HG02870 (cell line): ENCODE measurements at regions not wholly inside any gene's neighbourhood (a gene's known extent, or its start where the extent isn't known, plus 50 kb on each side); places are given as distances from the start of the nearest gene placed in this dataset.

Experiments used
- ATAC-seq: cut with Tn5 transposase; IDR thresholded peaks from one replicate; pipeline ENCODE4 v1.9.1; 2021; ENCODE audit warnings: mild to moderate bottlenecking, moderate library complexity; ENCODE audit not compliant: unreplicated experiment

DNA sequence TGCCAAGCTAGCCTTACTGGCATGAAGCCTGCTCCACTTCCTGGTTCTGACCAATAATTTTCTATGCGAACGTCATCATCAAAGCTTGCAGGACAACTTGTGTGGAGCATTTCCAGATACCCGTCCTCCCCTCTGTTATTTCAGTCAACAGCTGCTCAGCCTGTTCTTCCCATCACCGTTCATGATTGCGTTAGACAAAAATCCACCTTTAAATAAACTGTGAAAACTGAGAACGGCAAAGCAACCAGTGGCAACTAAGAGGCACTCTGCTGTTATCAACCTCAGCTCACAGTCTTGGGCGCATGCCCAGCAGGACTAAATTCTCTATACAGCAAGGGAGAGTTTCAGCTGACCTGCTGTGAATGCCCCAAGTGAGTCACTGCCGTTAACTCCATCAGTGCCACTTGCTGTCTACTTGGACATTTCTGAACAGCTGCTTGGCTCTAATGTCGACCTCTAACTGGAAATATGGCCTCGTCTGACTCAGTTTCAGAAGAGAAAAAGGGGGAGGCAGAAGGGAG lies 207.4 kb upstream of the RUNX1 start:
- no peak for ATAC-seq

DNA sequence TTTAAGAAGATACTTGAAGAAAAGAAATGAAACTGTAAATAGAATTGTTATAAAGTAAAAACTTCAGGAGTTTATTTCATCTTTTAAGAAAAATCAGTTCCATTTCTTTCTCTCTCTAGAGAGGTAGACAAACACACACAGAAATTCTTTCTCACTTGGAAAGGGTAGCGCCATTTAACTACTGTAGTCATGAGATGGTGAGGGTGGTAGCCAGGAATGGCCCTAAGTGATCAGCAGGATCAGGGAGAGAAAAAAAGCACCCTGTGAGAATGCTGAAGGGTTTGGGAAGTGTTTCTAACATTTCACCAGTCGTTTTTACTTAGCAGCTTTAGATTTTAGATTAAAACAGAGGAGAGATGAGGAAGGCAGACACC lies 205.7 kb upstream of the RUNX1 start:
- no peak for ATAC-seq

DNA sequence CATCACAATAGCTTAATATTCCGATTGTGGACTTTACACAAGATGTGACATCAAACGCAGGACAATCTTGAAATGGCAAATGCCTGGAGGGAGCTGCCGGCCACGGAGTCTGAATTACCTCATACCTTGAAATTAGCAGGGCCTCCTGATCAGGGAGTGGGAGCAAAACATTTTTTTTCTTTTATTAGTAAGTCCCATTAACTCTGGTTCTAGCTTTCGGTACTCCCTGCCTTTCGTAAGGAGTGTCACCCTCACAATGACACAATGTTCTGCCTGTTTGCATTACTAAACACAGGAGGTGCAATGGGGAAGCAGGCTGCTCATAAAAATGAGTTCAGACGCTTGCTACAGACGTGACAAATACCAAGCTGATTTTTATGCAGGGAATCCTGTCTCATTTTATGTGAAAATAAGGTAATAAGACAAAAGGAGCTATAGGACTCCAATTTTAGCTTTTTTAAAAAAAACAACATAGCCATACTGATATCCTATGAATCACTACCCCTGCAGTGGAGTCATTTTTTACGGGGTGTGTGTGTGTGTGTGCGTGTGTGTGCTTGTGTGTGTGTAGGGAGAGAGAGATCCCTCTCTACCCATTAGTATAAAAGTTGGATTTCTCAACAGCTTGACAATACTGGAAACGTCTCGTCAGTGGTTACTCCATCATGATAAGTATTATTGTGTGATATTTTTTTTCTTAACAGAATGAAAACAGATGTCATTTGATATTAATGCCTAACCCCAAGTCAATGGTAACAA lies 205.1 kb upstream of the RUNX1 start:
- no peak for ATAC-seq

DNA sequence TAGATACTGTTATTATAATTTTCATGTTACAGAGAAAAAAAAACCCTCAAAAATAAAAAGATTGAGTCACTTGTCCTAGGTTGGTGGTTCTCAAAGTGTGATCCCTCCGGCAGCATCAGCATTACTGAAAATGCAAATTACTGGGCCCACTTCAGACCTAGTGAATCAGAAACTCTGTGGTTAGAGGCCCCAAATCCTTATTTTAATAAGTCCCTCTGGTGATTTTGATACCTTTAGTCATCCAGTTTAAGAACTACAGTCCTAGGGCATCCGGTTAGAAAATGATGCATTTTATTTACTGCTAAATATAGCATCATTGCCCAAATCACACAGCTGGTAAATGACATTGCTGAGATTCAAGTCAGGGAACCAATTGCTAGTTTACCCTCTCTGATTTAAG lies 203.7 kb upstream of the RUNX1 start:
- ATAC-seq: no peak

DNA sequence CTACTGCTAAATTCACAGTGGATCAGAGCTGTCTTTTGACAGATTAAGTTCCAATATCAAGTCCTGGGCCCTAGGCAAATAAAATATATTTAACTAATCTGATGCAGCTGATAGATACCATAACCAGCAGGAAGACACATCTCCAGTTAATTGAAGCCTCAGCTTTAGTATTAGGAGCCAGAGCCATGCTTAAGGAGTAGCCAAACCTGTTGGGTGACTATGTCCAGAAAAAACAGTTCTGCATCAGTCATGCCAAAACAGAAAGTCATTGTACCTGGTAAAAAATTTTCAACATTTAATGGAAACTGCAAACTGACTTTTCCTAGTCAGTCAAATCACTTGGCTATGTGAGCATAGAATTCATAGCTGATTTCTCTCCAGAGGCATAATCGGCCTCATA lies 200.5 kb upstream of the RUNX1 start:
- no peak for ATAC-seq

DNA sequence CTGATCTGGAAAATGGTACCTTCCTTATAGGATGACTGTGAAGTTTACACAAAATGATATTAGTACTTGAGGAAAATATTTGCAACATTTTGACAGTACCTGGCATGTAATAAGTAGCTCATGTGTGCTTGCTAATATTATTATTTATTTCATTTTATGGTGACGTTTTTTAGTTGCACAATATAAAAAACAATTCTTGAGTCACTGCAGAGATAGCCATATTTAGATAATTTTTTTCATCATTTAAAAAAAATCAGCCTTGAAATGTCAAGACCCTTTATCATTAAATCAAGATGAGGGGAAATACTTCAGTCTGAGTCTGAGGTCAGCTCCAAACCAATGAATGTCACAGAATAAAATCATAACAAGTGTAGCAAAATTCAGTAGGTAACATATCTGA lies 196.8 kb upstream of the RUNX1 start:
- no peak for ATAC-seq

DNA sequence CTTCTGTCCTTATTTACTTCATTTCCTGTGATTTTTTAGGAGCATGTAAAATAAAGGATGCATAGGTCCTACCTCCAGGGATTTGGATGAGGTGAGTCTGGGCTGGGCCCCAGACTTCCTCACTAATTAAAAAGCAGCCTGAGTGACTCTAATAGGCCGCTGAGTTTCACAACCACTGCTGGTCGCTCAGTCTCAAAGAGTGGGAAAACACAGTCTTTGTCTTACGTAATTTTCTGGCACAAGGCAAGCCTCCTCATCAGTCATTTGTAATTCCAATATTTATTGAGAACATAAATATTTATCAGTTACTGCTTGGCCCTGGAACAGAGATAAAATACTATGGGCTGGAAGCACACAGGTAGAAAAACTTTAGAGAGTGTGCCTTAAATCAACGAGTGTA lies 195.4 kb upstream of the RUNX1 start:
- ATAC-seq: no peak

DNA sequence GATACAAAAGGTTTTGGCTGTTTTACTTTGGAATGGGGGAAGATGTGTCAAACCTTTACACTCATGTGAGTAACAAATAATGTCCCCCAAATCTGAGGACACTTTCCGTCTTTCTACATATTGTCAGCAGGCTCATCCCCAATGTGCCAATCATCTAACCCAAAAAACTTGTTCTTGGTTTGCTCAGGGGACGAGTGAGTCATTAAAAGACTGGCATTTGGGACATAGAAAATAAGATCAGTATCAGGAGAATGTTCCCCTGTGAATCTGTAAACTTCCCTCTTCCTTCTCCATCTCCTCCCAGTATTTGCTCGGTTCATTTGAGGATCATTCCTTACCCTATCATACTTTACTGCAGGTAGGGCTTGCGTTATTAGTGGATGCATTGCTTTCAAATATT lies 194.1 kb upstream of the RUNX1 start:
- no peak for ATAC-seq

DNA sequence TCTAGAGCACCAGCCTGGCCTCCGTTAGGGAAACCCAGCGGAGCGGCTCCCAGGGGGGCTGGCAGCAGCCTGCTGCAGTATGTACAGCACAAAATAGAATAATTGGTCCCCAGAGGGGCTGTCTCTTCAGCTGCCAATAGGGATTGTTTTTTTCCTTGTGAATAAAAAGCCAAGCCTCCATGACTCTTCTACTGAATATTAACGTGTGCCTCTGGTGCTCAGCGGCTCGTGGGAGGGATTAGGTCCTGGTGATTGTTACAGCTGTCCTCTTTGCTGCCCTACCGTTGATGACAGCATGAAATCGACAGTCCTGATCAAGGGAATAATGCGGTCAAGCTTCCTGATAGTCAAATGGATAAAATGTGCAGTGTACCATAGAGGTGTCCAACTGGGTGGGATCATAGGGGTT lies 190.7 kb upstream of the RUNX1 start:
- ATAC-seq: no peak

DNA sequence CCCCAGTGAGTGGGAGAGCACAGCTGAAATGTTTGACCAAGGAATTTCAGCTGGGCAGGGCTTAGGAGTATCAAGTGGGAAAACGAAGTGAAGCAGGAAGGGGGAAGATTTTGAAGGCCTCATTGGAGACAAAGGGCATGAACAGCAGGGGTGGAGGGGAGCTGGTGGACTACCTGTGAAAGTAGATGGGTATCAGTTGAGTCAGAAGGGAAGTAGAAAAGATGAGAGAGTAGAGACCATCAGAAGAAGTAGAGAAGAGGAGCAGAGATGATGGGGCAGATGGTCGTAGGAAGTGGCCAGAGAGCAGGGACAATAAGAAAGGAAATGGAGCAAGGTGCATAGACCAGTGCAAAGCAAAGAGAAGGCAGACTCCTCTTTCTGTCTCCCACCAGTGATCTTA lies 189.0 kb upstream of the RUNX1 start:
- ATAC-seq: no peak

DNA sequence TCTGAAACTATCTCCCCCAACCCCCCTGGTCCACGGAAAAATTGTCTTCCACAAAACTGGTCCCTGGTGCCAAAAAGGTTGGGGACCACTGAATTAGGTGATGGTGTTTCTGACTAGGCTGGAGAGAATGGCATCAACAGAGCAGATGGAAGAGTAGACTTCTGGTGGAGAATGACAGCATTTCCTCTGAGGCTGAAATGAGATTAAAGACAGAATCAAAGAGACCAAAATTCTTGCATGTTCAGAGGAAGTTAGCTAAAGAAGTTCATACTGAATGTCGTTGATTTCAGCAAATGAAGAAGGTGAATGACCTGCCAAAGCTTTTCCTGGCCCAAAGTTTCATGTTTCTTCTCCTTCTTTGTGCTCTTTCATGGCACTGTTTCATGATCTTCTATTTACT lies 188.2 kb upstream of the RUNX1 start:
- ATAC-seq: no peak

DNA sequence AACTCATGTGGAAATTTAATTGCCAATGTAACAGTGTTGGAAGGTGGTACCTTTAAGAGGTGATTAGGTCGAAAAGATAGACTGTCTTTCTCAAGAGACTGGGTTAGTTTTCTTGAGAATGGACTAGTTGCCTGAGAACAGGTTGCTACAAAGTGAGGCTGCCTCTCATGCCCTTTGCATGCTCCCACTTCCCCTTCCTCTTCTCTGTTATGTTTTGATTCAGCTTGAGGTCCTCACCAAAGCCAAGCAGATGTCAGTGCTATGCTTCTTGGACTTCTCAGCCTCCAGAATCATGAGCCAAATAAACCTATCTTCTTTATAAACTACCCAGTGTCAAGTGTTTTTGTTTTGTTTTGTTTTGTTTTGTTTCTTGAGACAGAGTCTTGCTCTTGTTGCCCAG lies 187.0 kb upstream of the RUNX1 start:
- ATAC-seq: no peak

DNA sequence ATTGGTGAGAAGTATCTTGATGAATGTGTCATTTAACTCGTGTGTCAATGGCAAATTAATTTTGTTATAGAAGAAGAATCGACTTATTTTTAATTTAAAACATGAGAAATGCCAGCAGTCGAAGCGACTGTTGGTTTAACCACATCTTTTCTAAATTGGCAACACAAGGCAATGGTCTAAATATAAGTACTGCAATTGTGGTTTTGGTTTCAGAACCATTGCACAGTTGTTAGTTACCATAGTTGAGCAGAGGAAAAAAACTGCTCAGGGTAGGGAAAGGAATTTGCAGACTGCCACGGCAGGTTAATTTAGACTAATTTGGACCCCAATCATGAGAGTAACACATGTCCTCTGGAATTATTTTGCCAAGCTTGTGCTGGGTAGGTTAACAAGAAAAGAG lies 185.6 kb upstream of the RUNX1 start:
- no peak for ATAC-seq

DNA sequence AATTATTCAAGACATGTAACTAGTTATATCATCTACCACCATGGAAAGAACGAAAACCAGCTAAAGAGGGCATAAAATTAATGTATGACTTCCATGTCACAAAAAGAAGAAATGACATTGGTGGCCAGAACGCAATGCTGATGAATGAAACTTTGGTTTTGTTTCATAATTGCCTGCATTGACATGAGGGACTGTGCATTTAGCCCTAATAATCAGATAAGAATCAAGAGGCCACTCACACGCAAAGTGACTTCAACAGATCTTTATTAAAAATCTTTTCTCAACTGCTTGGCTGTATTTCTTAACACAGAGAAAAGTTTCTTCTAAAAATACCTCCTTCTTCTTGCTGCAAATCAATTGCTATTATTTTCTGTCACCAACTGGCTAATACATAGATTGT lies 184.7 kb upstream of the RUNX1 start:
- ATAC-seq: no peak

DNA sequence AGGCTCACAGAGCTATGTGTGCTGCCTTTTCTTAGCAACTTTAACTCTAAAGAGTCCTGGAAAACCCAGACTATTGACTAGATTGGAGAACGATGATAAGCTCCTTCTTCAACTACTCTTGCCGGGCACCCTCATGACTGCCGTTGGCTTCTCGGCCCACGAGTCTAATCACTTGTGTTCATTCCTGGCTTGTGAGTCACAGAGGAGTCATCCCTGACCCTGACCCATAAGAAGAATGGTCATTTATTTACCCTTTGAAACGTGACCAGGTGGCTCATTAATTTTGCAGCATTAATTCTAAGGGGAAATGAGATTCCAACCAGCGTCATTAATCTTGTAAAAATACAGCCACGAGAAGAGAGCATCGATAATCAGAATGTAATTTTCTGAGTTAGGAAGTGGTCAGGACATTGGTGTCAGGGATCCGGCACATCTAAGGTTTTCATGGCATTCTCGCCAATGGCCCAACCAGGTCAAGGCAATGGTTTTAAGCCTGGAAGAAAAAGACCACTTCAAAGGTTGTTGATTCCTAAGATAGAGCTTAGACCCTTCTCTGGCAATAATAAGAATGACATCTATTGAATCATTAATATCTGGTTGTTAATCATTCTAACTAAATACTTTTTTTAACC lies 183.6 kb upstream of the RUNX1 start:
- no peak for ATAC-seq

DNA sequence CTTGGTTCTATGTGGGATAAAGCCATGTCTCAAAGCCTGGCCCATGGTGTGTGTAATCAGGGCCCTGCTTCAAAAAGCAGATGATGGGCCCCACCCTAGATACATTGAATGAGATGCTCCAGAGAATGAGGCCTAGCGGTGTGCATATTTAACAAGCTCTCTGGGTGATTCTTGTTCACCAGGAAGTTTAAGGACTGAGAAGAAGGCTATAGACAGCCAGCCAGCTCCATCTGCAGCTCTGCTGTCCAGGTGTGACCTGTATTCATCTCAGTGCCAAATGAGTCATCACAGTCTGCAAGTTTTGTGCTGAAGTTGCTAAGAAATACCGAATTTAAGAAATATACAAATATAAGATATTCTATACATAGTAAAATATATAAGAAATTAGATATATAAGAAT lies 182.0 kb upstream of the RUNX1 start:
- no peak for ATAC-seq

DNA sequence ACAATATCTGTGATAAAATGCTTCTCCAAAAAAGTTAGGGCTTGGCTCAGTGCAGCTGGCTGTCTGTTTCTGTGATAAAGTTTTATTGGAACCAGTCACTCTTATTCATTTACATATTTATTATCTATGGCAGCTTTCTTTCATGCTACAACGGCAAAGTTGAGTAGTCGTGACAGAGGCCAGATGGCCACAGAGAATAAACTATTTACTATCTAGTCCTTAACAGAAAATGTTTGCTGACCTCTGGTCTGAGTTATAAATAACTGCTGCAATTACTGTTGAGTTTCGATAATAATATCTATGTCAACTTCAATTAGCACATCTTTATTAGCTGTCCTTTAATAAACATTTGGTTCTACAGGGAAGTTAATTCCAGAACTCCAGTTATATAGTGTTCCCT lies 180.2 kb upstream of the RUNX1 start:
- no peak for ATAC-seq

DNA sequence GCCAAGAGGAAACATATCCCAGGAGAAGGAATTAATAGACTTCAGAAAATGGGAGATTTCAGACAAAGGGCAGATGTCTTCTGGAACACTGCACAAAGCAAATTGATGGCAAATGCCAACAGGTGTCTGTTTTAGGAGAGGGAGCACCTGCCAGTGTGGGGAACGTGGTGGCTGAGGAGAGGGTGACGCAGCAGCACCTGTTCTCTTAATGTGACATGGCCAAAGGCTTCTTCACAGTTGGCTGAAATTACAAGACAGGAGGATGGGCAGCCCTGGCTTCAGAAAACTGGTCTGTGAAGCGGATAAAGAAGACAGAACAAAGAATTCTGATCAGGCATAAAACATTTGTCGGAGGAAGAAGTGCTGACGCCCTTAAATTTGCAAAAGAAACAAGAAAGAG lies 178.7 kb upstream of the RUNX1 start:
- ATAC-seq: no peak

DNA sequence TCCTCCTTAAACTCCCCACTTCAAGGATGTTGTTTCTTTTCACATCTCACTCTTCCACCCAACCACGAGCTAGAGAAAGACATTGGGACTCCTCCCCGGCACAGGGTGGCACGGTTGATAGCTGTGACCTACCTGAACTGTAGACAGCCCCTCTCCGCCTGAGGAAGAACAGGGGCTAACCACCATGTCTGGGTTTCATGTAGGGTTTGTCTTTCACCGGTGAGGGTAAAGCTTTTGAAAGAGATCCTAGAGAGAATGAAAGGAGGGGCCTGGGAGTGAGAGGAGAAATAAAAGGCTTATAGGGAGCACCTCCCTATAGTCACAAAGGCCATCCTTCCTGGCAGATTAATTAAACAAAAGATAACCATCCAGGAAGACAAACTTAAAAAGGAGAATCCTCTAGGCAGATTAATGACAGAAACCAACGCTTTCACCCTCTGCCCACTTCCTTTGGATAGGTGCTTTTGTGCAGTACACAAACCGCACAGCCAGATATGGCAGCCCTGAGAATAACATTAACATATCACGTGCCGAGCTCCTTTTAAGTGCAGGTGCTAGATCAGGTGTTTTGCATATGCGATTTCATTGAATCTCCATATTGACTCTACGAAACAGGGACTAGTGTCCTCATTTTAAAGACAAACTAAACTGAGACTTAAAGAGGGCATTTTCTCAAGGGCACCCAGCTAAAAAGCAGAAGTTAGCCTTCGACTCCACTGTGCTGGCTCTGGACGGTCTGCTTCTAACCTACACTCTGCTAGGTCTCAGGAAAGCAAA lies 178.1 kb upstream of the RUNX1 start:
- peak; percentile 75 for ATAC-seq

DNA sequence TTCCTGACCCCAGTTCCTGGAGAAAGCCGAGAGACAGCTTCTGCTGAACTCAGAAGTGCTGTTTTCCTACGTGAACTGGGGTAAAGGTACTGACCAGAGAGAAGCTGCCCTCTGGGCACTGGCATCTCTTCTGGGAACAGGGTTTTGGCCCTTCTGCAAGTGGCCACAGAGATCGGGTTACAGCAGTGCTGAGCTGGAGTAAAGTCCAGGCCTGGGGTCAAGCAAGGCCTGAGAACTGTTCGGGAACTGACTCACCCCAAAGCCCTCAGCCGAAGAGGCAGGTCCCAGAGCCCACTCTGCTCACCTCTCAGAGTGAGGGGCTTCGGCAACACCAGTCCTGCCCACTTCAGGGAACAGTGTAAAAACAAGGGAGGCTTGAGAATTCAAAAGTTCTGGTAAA lies 177.2 kb upstream of the RUNX1 start:
- ATAC-seq: no peak

DNA sequence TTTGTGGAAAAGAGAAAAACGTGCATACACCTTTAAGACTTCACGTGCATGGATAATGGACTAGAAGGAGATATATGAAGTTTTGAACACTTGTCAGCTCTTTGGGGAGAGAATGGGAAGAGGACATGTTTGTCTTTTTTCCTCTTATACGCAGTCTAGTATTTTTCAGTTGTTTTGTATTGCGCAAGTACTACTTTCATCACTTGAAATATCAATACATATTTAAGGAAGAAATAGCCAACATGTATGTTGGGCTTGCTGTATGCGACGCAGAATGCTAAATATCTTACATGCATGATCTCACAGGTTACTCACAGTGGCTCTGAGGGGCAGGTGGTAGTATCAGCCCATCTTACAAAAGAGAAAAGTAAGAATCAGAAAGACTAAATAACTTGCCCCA lies 176.5 kb upstream of the RUNX1 start:
- no peak for ATAC-seq
